ENCODE measurements at regions not wholly inside any gene's neighbourhood (a gene's known extent, or its start where the extent isn't known, plus 50 kb on each side); places are given as distances from the start of the nearest gene placed in this dataset.

DNA sequence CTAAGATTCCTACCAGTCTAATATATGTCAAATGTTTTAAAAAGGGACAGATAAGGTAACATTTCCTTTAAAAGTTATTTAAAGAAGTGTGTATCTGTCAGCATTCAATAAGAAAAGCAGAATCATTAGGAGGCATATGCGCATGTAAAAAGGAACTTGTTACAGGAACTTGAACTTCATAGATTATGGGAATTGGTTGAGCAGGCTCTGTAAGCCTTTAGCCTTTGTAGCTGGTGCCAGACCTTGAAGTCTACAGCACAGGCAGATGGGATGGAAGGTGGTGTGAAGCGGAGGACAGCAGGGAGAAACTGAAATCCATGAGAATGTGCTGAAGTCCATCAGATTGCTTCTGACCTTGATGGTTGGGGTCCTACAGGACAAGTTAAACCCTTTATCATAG lies 138.3 kb upstream of the ST6GAL2 start:
- CTCF ChIA-PET (ENCODE audit: partially characterized antibody): no interaction called here
- H3K27ac Mint-ChIP-seq: no peak overlapping the region
- no peaks in the 10 kb centered on the region for H3K27me3 ChIP-seq (ENCODE audit: insufficient read depth, low read length)
- POLR2A ChIA-PET (ENCODE audit: partially characterized antibody): no interaction called here
- H3K4me1 Mint-ChIP-seq: no peaks in the 10 kb centered on the region
- H3K36me3 Mint-ChIP-seq: no peaks in the 10 kb centered on the region
- DNase-seq: no peak
- intact Hi-C loops (cut with micrococcal nuclease): no loop called here
- no peaks in the 10 kb centered on the region for H3K4me1 ChIP-seq (ENCODE audit: insufficient read depth, low read length)
- H3K4me3 Mint-ChIP-seq: no peak overlapping the region
- no peaks in the 10 kb centered on the region for H3K36me3 ChIP-seq (ENCODE audit: insufficient read depth, low read length)
- no peaks in the 10 kb centered on the region for H3K9me3 ChIP-seq (ENCODE audit: control insufficient read depth in 1 of 2, low read length in 2 of 2)
- H3K27me3 Mint-ChIP-seq: no peaks in the 10 kb centered on the region
- peaks cover 0 to 10% (median 4%) of the 10 kb centered on the region in 8 donors for H3K9me3 Mint-ChIP-seq
- H3K27ac ChIP-seq (ENCODE audit: low read depth, low read length): no peak overlapping the region
- H3K4me3 ChIP-seq (ENCODE audit: low read length in 2 of 2): no peak overlapping the region

DNA sequence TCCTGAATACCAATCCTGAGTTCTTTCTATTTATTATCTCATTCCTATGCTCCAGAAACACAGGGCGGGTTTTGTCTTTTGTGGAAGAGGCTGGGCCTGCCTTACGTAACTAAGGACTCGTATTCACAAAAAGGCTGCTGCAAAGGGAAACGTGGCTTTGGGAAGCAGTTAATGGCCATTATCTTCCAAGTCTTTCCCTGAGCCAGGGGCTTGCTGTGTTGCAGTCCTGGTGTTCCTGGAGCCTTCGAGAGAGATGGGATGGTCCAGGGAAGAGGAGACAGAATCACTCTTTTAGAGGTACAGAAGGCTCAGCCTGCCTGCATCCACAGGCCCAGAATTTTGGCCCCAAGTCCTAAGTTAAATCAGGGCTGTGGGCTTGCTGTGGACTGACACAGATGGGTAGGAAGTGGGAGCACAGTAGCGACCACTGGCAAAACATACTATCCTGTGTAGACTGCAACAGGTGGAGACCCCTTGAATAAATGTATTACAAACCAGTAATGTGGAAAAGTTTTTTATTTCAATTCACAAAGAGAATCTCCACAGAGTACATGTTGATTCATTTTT lies 139.4 kb upstream of the ST6GAL2 start:
- Histone ChIP-seq H3K36me3 (ENCODE audit: insufficient read depth, low read length) (no peaks in the 10 kb centered on the region), H3K4me1 (ENCODE audit: insufficient read depth, low read length) (no peaks in the 10 kb centered on the region), H3K27me3 (ENCODE audit: insufficient read depth, low read length) (no peaks in the 10 kb centered on the region), H3K27ac (ENCODE audit: low read depth, low read length) (no peak overlapping the region), H3K9me3 (ENCODE audit: control insufficient read depth in 1 of 2, low read length in 2 of 2) (no peaks in the 10 kb centered on the region), H3K4me3 (ENCODE audit: low read length in 2 of 2) (no peak overlapping the region)
- H3K4me3 Mint-ChIP-seq: no peak overlapping the region
- H3K4me1 Mint-ChIP-seq: no peaks in the 10 kb centered on the region
- POLR2A ChIA-PET (ENCODE audit: partially characterized antibody): no interaction called here
- no peak overlapping the region for H3K27ac Mint-ChIP-seq
- peaks cover 0 to 10% (median 4%) of the 10 kb centered on the region in 8 donors for H3K9me3 Mint-ChIP-seq
- intact Hi-C loops (cut with micrococcal nuclease): no loop called here
- no peaks in the 10 kb centered on the region for H3K27me3 Mint-ChIP-seq
- no peak for DNase-seq
- H3K36me3 Mint-ChIP-seq: no peaks in the 10 kb centered on the region
- CTCF ChIA-PET (ENCODE audit: partially characterized antibody): no interaction called here

DNA sequence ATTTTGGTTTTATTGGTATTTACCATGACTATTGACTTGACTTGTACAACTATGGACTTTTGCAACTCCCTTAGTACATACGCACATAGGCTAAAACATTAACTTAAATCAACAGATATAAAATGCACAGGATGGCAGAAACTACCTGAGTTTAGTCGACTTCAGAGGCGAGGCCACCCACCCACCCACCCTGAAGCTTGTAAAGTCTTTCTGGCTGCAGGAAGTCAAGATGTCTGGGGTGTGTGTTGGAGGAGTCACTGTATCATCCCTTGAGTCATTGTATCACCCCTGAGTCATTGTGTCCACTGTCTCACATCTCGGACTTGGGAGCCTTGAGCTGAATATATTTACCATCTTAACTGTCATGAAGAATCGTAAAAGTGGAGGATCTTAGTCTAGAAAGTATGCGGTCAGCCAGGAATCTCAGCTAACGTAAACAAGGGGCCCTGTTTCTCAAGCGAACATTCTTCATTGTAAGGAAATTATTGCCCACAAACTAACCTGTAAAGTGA lies 140.0 kb upstream of the ST6GAL2 start:
- H3K27ac Mint-ChIP-seq: no peak overlapping the region
- no peaks in the 10 kb centered on the region for H3K4me1 Mint-ChIP-seq
- Histone ChIP-seq H3K27ac (ENCODE audit: low read depth, low read length) (no peak overlapping the region), H3K9me3 (ENCODE audit: control insufficient read depth in 1 of 2, low read length in 2 of 2) (no peaks in the 10 kb centered on the region), H3K4me1 (ENCODE audit: insufficient read depth, low read length) (no peaks in the 10 kb centered on the region), H3K4me3 (ENCODE audit: low read length in 2 of 2) (no peak overlapping the region), H3K36me3 (ENCODE audit: insufficient read depth, low read length) (no peaks in the 10 kb centered on the region), H3K27me3 (ENCODE audit: insufficient read depth, low read length) (no peaks in the 10 kb centered on the region)
- no peaks in the 10 kb centered on the region for H3K36me3 Mint-ChIP-seq
- POLR2A ChIA-PET (ENCODE audit: partially characterized antibody): no interaction called here
- intact Hi-C loops (cut with micrococcal nuclease): no loop called here
- H3K9me3 Mint-ChIP-seq: peaks cover 0 to 10% (median 4%) of the 10 kb centered on the region in 8 donors
- no peak for DNase-seq
- no peak overlapping the region for H3K4me3 Mint-ChIP-seq
- CTCF ChIA-PET (ENCODE audit: partially characterized antibody): no interaction called here
- no peaks in the 10 kb centered on the region for H3K27me3 Mint-ChIP-seq

DNA sequence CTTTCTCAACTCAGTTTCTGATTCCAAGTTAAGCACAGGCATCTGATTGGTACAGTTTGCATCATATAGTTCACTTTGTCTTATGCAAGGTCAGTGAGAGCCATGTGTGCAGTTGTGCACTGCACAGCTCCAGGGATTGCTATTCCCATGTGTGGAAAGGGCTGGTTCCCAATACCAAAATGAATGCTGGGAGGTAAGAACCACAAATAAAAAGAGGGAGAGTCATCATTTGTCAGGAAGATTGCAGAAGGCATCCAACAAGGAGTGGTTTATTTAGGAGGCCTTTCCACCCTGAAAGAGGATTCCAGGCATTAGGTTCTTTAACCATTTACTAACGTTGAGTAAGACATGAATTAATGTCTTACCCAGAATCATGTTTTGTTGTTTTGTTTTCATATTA lies 141.2 kb upstream of the ST6GAL2 start:
- intact Hi-C loops (cut with micrococcal nuclease): no loop called here
- no peaks in the 10 kb centered on the region for H3K36me3 ChIP-seq (ENCODE audit: insufficient read depth, low read length)
- DNase-seq: no peak
- H3K9me3 ChIP-seq (ENCODE audit: control insufficient read depth in 1 of 2, low read length in 2 of 2): no peaks in the 10 kb centered on the region
- H3K4me1 Mint-ChIP-seq: no peaks in the 10 kb centered on the region
- no peaks in the 10 kb centered on the region for H3K4me1 ChIP-seq (ENCODE audit: insufficient read depth, low read length)
- H3K36me3 Mint-ChIP-seq: no peaks in the 10 kb centered on the region
- no peak overlapping the region for H3K4me3 ChIP-seq (ENCODE audit: low read length in 2 of 2)
- H3K27ac ChIP-seq (ENCODE audit: low read depth, low read length): no peak overlapping the region
- H3K27me3 Mint-ChIP-seq: no peaks in the 10 kb centered on the region
- H3K27me3 ChIP-seq (ENCODE audit: insufficient read depth, low read length): no peaks in the 10 kb centered on the region
- H3K4me3 Mint-ChIP-seq: no peak overlapping the region
- H3K9me3 Mint-ChIP-seq: peaks cover 0 to 10% (median 4%) of the 10 kb centered on the region in 8 donors
- no peak overlapping the region for H3K27ac Mint-ChIP-seq
- CTCF ChIA-PET (ENCODE audit: partially characterized antibody): no interaction called here
- POLR2A ChIA-PET (ENCODE audit: partially characterized antibody): no interaction called here

DNA sequence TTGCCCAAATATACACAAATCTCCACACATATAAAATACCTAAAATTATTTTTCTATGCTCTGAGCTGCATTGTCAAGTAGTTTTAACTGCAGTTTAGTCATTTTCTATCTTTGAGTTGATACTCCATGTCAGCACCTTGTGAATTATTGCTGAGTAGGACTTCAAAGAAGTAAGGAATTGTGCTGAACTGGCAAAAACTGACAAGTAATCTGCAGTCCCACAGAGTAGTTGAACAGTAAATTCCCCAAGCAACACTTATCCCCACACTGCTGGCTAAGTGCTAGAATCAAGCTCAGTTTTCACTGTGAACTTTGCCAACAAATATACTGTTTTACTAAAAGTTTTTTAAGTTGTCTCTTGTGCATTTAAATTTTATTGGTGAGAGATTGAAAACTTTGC lies 141.8 kb upstream of the ST6GAL2 start:
- POLR2A ChIA-PET (ENCODE audit: partially characterized antibody): no interaction called here
- CTCF ChIA-PET (ENCODE audit: partially characterized antibody): no interaction called here
- Histone ChIP-seq H3K9me3 (ENCODE audit: control insufficient read depth in 1 of 2, low read length in 2 of 2) (no peaks in the 10 kb centered on the region), H3K4me3 (ENCODE audit: low read length in 2 of 2) (no peak overlapping the region), H3K36me3 (ENCODE audit: insufficient read depth, low read length) (no peaks in the 10 kb centered on the region), H3K27ac (ENCODE audit: low read depth, low read length) (no peak overlapping the region), H3K4me1 (ENCODE audit: insufficient read depth, low read length) (no peaks in the 10 kb centered on the region), H3K27me3 (ENCODE audit: insufficient read depth, low read length) (no peaks in the 10 kb centered on the region)
- no peak overlapping the region for H3K27ac Mint-ChIP-seq
- H3K4me1 Mint-ChIP-seq: no peaks in the 10 kb centered on the region
- no peak overlapping the region for H3K4me3 Mint-ChIP-seq
- intact Hi-C loops (cut with micrococcal nuclease): no loop called here
- H3K36me3 Mint-ChIP-seq: no peaks in the 10 kb centered on the region
- no peak for DNase-seq
- no peaks in the 10 kb centered on the region for H3K27me3 Mint-ChIP-seq
- peaks cover 0 to 10% (median 4%) of the 10 kb centered on the region in 8 donors for H3K9me3 Mint-ChIP-seq

DNA sequence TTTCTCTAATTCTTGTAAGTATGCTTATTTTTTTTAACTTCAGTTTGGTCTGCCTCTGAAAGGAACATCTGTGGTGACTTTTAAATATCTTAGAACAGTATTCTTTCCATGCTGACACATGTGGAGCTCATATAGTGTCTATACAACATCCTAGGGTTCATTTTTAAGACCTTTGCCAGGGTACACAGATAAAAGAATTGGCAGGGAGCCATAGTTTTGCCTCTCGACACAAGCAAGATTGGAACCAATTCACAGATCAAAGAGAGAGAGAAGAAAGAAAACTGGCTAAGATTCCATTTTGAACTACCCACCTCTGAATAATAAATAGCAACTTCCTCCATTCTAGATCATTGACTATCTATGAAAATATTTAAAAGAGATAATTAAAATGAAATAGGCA lies 142.7 kb upstream of the ST6GAL2 start:
- Histone ChIP-seq H3K4me1 (ENCODE audit: insufficient read depth, low read length) (no peaks in the 10 kb centered on the region), H3K27ac (ENCODE audit: low read depth, low read length) (no peak overlapping the region), H3K4me3 (ENCODE audit: low read length in 2 of 2) (no peak overlapping the region), H3K36me3 (ENCODE audit: insufficient read depth, low read length) (no peaks in the 10 kb centered on the region), H3K27me3 (ENCODE audit: insufficient read depth, low read length) (no peaks in the 10 kb centered on the region), H3K9me3 (ENCODE audit: control insufficient read depth in 1 of 2, low read length in 2 of 2) (no peaks in the 10 kb centered on the region)
- H3K9me3 Mint-ChIP-seq: peaks cover 0 to 10% (median 4%) of the 10 kb centered on the region in 8 donors
- H3K27ac Mint-ChIP-seq: no peak overlapping the region
- H3K27me3 Mint-ChIP-seq: no peaks in the 10 kb centered on the region
- intact Hi-C loops (cut with micrococcal nuclease): no loop called here
- no peaks in the 10 kb centered on the region for H3K4me1 Mint-ChIP-seq
- POLR2A ChIA-PET (ENCODE audit: partially characterized antibody): no interaction called here
- CTCF ChIA-PET (ENCODE audit: partially characterized antibody): no interaction called here
- H3K4me3 Mint-ChIP-seq: no peak overlapping the region
- DNase-seq: no peak
- no peaks in the 10 kb centered on the region for H3K36me3 Mint-ChIP-seq

DNA sequence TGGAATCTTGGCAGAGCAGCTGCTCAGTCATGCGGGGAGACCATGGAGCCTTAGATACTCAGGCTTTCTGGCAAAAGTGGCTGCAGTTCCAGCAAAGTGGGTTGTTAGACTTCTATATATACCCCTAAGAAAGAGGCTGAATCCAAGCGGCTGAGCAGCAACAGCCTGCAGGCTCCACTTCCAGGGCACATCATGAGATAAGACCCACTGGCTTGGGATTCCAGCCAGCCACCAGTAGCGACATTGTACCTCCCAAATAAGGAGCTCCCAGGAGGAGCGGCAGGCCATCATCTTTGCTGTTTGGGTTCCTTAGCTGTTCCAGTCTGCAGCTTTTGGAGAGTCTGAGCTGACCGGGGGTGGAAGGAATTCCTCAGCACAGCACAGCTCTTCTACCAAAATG lies 150.3 kb upstream of the ST6GAL2 start:
- H3K27ac Mint-ChIP-seq: no peak overlapping the region
- no peaks in the 10 kb centered on the region for H3K4me1 Mint-ChIP-seq
- no peaks in the 10 kb centered on the region for H3K36me3 Mint-ChIP-seq
- H3K4me1 ChIP-seq (ENCODE audit: insufficient read depth, low read length): no peaks in the 10 kb centered on the region
- intact Hi-C loops (cut with micrococcal nuclease): no loop called here
- H3K27me3 Mint-ChIP-seq: peaks cover 1% of the 10 kb centered on the region in 2 donors
- ChIA-PET POLR2A (ENCODE audit: partially characterized antibody) (no interaction called here), CTCF (ENCODE audit: partially characterized antibody) (no interaction called here)
- H3K4me3 ChIP-seq (ENCODE audit: low read length in 2 of 2): no peak overlapping the region
- H3K36me3 ChIP-seq (ENCODE audit: insufficient read depth, low read length): no peaks in the 10 kb centered on the region
- H3K9me3 Mint-ChIP-seq: peaks cover 5 to 41% (median 11%) of the 10 kb centered on the region in 8 donors
- H3K9me3 ChIP-seq (ENCODE audit: control insufficient read depth in 1 of 2, low read length in 2 of 2): no peaks in the 10 kb centered on the region
- DNase-seq: no peak
- H3K27me3 ChIP-seq (ENCODE audit: insufficient read depth, low read length): no peaks in the 10 kb centered on the region
- no peak overlapping the region for H3K27ac ChIP-seq (ENCODE audit: low read depth, low read length)
- no peak overlapping the region for H3K4me3 Mint-ChIP-seq

DNA sequence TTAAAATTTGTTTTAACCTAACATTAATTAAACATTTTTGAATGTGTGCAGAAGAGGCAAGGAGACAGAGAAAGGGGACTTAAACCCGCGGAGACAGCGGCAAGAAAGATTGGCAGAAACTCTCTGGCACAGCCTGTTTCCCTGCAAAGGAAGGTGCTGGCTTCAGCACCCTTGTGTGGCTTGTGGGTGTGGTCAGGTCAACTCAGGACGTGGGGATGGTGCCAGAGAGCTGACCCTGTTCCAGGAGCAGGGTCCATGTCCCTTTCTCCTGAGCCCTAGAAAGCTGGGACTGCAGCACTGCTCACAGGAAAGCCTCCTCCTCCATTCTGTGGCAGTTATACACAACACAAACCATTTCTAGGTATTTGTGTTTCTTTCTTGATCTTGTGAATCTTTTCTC lies 176.2 kb upstream of the ST6GAL2 start:
- H3K9me3 Mint-ChIP-seq: peaks cover 0 to 5% (median 0%) of the 10 kb centered on the region in 8 donors
- no peak overlapping the region for H3K27ac ChIP-seq (ENCODE audit: low read depth, low read length)
- H3K9me3 ChIP-seq (ENCODE audit: control insufficient read depth in 1 of 2, low read length in 2 of 2): no peaks in the 10 kb centered on the region
- intact Hi-C loops (cut with micrococcal nuclease): no loop called here
- no peaks in the 10 kb centered on the region for H3K36me3 Mint-ChIP-seq
- H3K4me3 ChIP-seq (ENCODE audit: low read length in 2 of 2): no peak overlapping the region
- no peaks in the 10 kb centered on the region for H3K4me1 ChIP-seq (ENCODE audit: insufficient read depth, low read length)
- ChIA-PET CTCF (ENCODE audit: partially characterized antibody) (no interaction called here), POLR2A (ENCODE audit: partially characterized antibody) (no interaction called here)
- no peak overlapping the region for H3K4me3 Mint-ChIP-seq
- H3K27ac Mint-ChIP-seq: no peak overlapping the region
- no peaks in the 10 kb centered on the region for H3K36me3 ChIP-seq (ENCODE audit: insufficient read depth, low read length)
- DNase-seq: no peak
- H3K4me1 Mint-ChIP-seq: no peaks in the 10 kb centered on the region
- no peaks in the 10 kb centered on the region for H3K27me3 Mint-ChIP-seq
- H3K27me3 ChIP-seq (ENCODE audit: insufficient read depth, low read length): no peaks in the 10 kb centered on the region

All from CD4-positive, alpha-beta memory T cell (primary cell).